ENCODE measurements at regions not wholly inside any gene's neighbourhood (a gene's known extent, or its start where the extent isn't known, plus 50 kb on each side); places are given as distances from the start of the nearest gene placed in this dataset.

GRCh38 chr3:22495241-22495640 is 707.9 kb upstream of the UBE2E2 start:
- TF ChIP-seq SMARCE1 (IDR thresholded peaks at IDR 0.05) (no peak), ZNF740 (CRISPR knock-in tag; IDR thresholded peaks at IDR 0.05) (no peak), ZNF740 (tag; IDR thresholded peaks at IDR 0.05) (no peak), ZMIZ1 (IDR thresholded peaks at IDR 0.05; ENCODE audit: low read depth in 2 of 2, low read length in 2 of 2) (no peak), THAP12 (CRISPR knock-in tag; IDR thresholded peaks at IDR 0.05) (no peak), ZBTB7A (IDR thresholded peaks at IDR 0.05; ENCODE audit: borderline replicate concordance, control insufficient read depth, low read depth, low read length) (no peak), CREM (IDR thresholded peaks at IDR 0.05; ENCODE audit: low read depth) (no peak), POLR2A (conservative IDR thresholded peaks at IDR 0.05) (no peak), ZNF239 (CRISPR knock-in tag; IDR thresholded peaks at IDR 0.05) (no peak), NFIC (IDR thresholded peaks at IDR 0.05) (no peak)
- TF ChIP-seq, protein P1, sequence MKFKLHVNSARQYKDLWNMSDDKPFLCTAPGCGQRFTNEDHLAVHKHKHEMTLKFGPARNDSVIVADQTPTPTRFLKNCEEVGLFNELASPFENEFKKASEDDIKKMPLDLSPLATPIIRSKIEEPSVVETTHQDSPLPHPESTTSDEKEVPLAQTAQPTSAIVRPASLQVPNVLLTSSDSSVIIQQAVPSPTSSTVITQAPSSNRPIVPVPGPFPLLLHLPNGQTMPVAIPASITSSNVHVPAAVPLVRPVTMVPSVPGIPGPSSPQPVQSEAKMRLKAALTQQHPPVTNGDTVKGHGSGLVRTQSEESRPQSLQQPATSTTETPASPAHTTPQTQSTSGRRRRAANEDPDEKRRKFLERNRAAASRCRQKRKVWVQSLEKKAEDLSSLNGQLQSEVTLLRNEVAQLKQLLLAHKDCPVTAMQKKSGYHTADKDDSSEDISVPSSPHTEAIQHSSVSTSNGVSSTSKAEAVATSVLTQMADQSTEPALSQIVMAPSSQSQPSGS (CRISPR knock-in tag; IDR thresholded peaks at IDR 0.05) = no peak
